Stimulated activated CD4-positive, alpha-beta T cell treated with anti-CD3 and anti-CD28 coated beads, Interleukin-2, amount 100 ng/mL, for 48 hours (primary cell): ENCODE measurements at regions not wholly inside any gene's neighbourhood (a gene's known extent, or its start where the extent isn't known, plus 50 kb on each side); places are given as distances from the start of the nearest gene placed in this dataset.

Experiments used
- DNase-seq, 2 donors: peaks; one replicate each; pipeline ENCODE4 v3.0.0-alpha.2; 2020

DNA sequence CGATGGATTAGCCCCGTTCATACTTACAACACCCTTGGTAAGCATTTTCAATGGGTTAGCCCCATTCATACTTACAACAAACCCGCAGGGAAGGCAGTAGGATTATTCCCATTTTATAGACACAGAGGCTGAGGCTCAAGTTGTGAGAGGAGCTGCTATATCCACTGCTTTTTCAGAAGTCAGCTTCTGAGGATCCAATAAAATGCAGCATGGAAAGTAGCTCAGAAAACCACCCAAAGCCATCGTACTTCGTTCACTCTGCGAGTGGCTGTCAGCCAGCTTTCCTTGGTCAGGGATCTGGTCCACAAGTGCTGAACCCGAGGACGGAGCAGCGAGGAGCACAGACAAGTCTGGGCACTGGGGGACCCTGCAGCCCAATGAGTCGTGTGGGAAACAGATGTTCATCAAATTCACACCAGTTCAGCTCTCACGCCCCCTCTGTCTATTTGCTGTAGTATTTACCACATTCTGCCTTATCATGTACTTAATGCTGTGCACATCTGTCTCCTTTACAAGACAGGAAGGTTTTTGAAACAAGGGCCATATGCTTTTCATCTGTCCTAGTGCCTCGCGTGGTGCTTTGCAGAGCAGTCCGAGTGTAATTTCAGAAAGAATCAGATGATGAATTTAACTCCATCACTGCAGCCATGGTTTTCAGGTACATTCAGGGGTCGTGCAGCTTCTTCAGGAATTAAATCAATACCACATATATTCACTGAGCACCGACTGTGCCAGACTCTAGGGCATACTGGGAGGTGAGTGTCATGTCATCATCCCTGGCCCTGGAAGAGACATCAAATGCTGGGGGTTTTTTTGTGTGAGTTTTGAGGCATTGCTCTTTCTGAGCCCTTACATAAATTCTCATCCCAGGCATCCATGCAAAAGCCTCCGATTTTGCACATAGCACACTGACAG, 256.9 kb downstream of the CDH26 start:
- no peak for DNase-seq

DNA sequence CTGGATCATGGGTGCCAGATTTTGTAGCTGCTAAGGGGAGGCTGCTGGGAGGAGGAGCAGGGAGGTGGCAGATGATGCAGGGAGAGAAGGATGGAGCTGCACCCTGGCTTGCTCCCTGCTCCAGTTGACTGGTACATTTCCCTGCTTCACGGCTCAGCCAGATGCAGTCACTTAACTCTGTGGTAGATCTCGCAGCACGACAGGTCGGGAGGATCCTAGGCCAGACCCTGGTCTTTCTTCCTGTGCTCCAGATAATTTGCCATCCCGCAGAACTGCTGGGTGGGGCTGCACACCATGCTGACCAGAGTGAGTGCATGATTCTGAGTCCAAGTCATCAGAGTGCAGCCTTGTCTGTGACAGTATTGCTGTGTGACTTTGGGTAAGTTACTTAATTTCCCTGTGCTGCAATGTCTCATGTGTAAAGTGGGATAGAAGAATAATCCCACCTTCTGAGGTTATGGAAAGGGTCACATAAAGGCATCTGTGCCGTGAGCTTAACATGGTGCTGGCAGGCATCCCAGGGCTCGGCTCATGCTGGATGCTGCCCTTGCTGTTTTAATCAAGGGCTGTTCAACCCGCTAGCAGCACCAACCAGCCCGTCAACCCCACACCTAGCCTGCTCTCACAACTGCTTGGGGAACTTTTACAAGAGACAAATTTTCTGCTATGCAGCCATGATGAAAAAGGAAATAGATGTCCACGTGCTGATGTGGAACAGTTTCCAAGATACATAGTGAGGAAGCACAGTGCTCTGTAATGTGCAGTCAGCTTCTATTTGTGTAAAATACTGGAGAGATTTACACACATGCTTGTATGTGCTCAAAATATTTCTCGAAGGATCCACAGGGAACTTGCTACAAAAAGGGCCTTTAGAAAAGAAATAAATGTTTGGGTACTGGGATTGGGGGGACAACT, 257.9 kb downstream of the CDH26 start:
- DNase-seq = no peak

DNA sequence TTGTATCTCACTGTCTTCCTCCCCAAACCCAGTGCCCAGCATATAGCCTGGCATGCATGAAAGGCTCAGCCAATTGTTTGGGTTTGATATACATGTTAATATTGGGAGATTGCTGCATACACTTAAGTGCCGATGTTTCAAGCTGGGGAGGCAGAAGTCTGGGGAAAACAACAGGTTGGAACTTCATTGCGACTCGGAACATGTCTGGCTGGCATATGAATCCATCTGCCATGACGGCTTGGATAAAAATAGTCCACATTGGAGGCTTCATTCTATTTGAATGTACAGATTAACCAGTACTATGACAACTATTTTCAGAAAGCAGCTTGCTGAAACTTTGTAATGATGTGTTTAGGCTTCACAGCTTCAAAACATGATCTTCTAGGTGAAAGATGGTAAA, 261.0 kb downstream of the CDH26 start:
- no peak for DNase-seq

DNA sequence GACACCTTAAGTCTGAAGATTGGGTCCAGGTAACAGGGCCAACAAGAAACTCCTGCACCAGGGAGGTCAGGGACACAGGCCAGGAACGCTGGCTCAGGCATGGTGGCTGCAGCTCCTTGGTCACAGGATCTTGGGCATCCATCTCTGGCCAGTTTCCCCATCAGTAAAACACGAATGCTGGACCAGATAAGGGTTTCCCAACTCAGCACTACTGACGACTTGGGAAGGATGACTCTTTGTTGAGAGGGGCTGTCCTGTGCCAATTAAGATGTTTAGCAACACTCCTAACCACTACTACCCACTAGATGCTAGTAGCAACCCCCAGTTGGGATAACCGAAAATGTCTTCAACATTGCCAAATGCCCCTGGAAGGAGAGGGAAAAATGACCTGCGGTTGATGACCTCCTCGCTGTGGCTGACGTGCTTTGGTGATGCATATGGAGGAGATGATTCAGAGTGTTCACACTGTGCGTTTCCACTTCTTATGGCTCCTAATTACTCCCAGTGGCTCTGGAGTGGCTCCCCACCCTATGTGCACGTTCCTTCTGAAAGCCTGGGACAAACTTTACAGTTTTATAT, 261.9 kb downstream of the CDH26 start:
- DNase-seq = no peak

DNA sequence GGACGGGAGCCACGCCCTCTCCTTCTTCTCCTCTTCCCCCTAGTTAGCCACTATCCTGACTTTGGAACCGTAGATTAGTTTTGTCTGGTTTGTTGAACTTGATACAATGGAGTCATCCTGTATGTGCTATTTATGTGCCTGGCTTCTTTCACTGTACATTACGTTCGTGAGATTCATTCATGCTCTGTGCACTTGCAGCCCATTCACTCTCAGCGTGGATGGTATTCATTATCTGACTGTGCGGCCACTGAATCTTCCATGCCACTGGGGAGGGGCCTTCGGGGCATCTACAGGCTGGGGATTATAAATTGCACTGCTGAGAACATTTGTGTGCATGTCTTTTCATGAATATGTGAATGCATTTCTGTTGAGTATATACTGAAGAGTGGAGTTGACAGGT, 262.5 kb downstream of the CDH26 start:
- no peak for DNase-seq

DNA sequence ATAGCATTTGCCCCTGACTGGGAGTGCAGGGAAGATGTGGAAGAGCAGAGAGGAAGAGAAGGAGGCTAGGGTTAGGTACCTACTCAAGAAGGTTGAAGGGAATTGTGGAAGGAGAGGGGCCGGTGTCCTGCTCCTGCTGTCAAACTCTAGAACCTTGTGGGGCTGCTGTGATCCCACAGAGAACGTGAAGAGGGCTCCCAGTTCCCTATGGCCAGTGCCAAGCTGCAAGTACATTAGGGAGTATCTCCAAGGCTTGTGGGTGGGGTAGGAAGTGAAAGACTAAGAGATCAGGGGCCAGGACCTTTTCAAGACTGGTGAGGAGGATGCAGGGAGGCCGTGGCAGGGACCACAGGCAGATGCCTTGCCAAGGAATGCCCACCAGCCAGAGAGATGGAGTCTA, 263.4 kb downstream of the CDH26 start:
- no peak for DNase-seq

DNA sequence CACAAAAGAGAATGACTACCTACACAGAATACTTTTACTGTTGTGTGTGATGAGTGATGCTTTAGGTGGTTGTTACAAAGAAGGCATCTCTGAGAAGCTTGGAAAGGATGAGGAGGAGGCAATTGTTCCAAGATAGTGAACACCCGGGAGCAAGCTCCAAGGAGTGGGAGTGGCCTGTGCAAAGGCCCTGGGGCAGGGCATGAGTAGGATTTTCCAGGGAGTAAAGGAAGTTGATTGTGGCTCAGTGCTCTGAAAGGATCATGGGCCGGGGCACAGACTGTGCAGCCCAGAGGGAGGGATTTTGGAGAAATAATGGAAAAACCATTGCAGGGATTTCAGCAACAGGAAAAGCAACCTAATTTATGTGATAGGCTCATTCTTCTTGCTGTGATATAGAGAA, 264.3 kb downstream of the CDH26 start:
- no peak for DNase-seq

DNA sequence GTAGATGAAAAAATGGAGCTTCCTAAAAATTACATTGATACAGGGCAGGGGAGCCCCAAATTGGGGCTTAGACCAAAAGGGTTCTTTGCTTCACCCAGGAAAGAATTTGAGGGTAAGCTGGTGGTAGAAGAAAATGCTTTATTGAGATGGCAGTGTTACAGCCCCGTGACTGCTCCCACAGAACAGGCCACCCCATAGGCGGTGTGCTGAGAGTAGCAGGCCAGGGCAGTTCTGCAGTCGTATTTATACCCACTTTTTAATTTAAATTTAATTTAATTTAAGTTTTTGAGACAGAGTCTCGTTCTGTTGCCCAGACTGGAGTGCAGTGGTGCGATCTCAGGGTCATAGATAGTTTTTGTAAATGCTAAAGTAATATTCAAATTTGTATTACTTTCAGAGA, 265.0 kb downstream of the CDH26 start:
- no peak for DNase-seq

DNA sequence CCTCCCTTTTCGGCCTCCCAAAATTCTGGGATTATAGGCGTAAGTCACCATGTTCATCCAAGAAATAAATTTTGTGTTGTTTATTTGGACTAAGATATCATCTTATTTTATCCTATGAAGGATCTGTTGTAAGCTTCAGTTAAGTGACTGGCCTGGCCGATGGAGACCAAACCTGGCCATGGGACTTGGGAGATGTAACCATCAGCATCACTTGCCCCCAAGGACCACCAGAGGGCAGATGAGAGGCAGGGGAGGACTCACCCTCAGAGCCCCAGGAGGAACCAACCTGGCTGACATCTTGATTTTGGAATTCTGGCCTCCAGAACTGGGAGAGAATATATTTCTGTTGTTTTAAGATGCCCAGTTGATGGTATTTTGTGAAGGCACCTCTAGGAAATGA, 266.7 kb downstream of the CDH26 start:
- no peak for DNase-seq

DNA sequence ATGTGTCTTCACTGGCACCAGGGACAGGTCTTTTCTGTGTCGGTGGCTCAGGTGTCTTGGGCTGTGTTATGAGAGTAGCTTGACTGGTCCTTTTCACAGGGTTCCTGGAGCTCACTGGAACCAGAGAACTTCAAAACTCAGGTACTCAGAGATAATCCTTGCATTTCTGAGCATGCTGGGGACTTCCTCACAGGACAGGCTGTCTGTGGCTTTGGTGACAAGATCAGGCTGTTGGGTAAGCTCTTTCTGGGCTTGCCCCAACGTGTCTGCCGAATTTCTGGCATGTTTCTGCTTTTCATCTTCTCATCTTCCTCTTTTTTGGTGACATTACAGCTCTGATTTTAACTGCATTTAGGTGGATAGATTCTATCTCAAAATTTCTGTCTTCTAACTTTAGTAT, 270.0 kb downstream of the CDH26 start:
- DNase-seq = no peak

DNA sequence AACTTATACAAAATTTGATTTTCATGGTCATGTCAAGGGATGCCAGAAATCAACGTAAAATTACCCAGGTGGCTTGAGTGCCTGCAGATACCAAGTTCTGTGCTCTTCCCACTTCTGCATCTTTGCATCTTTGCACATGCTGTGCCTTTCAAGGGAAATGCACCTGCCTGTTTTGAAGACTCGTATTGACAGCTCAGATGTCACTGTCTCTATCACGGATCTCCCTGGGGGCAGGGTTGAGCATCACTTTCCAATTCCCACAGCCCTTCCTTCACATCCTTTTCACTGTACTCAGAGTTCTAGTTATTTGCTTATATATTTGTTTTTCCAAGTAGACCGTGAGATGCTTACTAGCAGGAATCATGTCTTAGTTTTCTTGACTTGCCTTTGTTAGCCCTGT, 274.2 kb downstream of the CDH26 start:
- DNase-seq = no peak

DNA sequence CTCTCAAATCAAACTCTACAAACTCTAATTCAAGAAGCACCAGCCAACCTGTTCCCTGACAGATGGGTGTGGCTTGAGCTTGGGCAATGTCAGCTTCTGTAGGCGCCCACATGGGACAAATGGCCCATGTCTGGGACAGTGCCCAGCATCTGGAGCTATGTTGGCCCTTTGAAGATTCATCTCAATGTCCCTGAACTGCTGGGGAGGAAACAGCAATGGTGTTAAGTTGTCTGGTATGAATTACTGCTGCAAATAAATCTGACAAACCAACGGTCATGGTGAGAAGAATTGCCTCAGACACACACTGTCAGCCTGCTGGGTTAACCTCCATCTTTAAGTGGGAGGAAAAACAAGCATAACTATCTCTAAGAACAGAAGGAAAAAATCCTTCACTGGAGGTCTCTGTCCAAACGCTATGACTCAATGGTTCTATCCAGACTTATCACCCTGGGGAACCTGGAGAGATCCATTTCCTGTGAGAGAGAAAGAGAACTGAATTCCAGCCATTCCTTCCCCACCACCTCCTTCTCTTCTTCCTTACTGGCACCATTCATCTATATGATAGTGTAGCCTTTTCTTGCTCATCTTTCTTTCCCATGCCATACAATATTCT, 274.9 kb downstream of the CDH26 start:
- no peak for DNase-seq

DNA sequence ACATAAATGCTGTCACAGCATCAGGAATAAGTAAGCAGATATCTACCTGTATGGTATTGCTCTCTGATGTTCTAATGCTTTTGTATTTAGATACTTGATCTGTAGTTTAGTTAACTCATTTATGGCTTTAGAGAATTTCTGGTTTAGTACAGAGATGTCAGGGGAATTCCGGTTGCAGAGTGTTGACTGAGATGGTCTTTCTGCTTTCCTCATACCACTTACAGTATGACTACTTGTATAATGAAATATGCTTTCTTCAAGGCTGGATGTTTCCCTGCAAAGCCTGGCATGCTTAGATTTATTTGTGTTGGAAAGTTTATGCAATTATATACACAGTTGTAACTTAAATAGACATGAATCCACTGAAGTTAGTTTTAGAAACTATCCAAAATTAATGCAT, 278.4 kb downstream of the CDH26 start:
- DNase-seq = no peak

DNA sequence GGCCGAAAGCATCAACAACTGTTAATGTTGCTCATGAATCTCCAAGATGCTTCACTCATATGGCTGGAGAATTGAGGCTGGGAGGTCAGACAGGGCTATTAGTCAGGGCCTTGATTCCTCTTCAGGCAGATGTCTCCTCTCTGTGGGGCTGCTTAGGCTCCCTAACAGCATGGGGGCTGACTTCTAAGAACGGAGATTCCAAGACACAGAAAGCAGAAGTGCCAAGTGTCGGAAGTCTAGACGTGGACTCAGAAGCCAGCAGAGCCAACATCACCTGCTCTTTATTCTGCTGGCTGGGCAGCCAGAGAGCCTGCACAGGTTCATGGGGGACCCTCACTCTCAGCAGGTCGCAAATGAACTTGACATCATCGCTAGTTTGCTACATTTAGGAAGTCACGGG, 279.8 kb downstream of the CDH26 start:
- DNase-seq = no peak

DNA sequence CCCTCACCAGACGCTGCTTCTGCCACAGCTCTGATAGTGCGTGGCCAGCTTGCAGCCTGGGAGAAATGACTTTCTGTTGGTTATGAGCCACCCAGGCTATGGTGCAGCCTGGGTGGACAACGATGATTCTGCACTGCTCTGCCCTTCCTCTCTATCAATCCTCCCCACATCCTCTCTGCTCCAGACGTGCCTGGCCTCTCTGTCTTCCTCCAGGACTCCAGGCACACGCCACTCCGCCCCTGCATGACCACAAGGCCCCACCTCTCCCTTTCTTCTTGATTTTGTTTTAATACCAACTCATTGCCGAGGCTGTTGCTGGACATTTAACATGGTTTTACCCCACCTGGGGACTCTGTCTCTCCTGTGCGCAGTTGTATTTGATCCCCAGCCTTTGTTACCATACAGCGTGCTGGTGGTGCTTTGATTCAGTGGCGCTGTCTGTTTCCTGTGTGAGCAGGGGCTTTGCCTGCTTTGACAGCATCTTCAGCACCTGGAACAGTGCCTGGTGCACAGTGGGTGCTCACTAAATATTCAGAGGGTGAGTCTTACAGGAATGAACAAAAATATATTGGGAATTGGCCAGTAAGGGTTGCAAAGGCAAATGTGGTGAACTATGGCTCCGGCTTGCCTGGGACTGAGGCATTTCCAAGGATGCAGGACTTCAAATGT, 280.9 kb downstream of the CDH26 start:
- no peak for DNase-seq

DNA sequence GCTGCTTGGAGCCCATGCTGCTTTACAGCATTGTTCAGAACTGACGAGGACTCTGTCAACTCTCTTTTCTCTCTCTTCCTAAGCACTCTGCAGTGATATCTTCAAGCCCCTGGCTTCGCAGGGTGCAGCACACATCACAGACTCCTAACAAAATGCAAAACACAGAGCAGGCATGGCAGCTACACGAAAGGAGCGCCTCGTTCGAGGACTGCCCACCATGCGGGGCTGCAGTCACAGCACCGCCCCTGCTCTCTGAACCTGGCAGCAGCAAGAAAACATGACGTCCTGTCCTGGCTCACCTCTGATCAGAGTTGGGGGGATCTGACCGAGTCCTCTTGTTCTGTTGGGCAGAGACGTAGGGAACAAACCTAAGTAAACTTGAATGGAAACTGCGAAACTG, 281.7 kb downstream of the CDH26 start:
- DNase-seq = no peak

DNA sequence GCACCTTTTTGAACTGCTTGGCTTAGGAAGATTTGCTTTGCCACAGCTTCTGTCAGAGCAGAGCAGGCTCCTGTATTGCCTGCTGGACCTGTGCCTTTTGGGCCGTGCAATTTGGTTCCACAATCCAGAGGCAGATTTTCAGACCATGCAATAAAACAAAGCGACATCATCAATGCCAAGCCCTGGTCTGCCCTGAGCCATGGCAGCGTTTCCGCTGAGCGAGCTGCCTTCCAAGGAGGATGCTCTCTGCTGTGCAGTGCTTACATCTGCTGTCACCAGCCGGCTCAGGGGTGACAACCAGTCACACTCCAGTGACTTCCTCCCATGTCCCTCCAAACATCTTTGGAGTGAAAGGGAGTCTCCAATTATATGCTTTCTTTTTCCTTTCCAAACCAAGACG, 282.2 kb downstream of the CDH26 start:
- no peak for DNase-seq

DNA sequence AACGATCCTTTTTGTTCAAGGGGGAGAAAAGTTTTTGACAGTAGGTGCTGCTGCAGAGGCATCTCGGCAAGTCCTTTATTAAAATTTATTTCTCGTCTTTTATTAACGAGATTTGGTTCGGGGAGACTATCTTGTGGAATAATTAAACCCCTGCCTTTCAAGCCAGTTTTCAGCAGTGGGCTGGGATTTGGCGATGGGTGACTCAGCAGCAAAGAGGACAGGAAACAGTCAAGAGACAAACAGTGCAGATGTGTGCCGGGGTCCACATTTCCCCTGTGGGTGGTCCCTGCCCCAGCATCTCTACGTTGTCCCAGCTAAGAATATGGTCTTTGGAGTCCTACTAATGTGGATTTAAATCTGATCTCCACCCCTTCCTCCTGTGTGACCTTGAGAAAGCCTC, 282.8 kb downstream of the CDH26 start:
- no peak for DNase-seq

DNA sequence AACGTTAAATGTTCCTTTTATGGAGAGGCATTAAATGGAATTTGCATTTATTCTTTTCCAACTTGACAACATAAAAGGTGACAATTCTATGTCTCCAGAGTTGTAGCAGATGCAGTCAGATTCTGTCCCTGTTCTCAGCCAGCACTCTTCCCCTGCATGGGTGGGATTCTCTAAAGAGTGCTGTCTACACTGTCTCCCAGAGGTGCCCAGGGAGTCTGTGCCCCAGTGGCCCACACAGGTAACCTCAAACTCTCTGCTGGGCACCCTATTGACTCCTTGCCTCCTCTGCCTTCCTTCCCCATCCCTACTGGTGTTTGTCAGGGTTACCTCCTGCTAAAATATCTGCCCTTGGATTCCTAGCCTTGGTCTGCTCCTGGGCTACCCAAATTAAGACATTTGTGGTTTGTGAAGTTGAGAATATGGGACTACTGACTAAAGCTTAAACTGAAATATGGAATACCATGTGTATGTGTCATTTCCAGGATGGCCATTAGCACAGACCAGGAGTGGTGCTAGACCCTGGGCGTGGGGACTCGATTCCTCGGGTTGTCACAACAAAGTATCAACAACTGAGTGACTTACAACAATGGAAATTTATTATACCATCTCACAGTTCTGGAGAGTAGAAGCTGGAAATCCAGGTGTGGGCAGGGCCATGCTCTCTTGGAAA, 284.7 kb downstream of the CDH26 start:
- DNase-seq = no peak

DNA sequence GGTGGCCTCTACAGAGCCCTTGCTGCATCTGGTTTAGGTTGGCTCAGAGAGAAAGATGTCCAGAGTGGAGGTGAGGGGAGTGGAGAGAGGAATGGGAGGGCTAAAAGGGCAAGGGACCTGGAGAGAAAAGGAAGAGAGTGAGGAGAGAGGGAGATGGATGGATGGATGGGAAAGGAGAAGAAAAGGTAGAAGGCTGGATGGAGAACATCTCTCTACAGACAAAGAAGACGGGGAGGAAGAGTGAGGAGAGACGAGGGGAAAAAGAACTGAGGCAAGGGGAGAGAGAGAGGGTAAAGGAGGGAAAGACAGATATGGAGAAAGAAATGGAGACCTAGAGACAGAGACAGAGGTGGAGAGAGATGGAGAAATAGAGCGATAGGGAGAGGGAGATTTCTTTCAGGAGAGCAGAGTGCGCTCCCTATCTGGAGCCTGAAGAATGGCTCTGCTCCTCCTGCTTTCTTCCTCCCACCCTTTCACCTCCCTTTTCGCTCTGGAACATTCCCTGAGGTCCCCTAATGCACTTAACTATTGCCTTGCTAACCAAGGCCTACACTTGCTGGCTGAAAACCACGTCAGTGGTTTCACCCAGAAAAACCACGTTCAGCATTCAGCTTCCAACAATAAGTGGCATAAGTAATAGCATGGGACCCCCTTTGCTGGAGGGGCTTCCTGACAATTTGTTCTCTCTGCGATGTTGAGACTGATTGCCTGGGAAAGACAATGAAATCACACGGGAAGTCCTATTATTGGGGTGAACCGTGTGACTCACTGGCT, 286.3 kb downstream of the CDH26 start:
- DNase-seq = no peak

DNA sequence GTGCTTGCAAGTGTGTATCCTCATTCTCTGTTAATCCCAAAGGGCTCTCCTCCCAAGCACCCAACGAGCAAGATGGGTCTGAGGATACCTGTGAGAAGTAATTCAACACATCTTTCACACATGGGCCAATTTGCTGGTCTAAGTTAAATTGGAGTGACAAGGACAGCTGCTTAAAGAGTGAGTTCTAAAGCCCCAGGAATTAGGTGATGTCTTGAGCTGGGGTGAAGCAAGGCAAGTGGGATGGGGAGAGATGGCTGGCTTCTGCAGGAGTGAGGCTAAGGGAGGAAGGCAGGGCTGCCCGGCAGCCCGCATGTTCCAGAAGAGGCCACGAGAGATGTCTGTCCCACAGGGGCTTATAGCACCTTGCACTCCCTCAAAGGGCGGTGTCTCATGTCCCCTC, 288.5 kb downstream of the CDH26 start:
- DNase-seq = no peak
